ENCODE measurements at regions not wholly inside any gene's neighbourhood (a gene's known extent, or its start where the extent isn't known, plus 50 kb on each side); places are given as distances from the start of the nearest gene placed in this dataset.

DNA sequence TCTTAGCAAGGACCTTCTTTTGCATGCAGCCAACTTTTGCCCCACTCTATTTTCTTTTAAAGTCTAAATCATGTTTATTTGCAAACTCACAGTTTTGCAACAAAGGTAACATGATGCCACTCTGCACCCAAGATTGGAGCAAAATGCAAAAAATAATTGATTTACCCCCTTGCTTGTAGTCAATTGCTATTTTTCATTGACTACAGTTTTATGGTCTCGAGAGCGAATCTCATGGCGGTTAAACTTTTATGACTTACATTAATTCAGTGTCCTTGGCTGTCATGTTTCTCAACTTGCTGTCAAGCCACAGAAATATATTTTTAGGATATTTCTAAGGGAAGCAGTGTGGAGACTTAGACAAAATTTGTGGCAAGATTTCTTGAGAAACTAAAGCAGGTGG, 110.0 kb upstream of the JCAD start:
- Histone ChIP-seq H3K4me3 (replicated peaks in 1 of 3; ENCODE audit: insufficient read depth in 1 of 3, low read depth in 1 of 3, low read length in 3 of 3) (no peak overlapping the region), H3K27me3 (ENCODE audit: control insufficient read depth in 2 of 2, insufficient read depth in 2 of 2, low read length in 2 of 2) (no peaks in the 10 kb centered on the region), H3K9ac (replicated peaks; ENCODE audit: extremely low read depth, insufficient read depth, low read length) (no peak overlapping the region), H3K36me3 (ENCODE audit: control insufficient read depth in 2 of 2, extremely low read depth in 1 of 2, insufficient read depth in 2 of 2, low read length in 2 of 2) (no peaks in the 10 kb centered on the region), H3K79me2 (ENCODE audit: control insufficient read depth, insufficient read depth, low read length) (no peaks in the 10 kb centered on the region), H3K4me2 (ENCODE audit: insufficient read depth, low read length) (no peak overlapping the region), H3K4me1 (ENCODE audit: control insufficient read depth, extremely low read depth, insufficient read depth, low read length) (no peaks in the 10 kb centered on the region), H4K20me1 (replicated peaks; ENCODE audit: control insufficient read depth, extremely low read depth, insufficient read depth, low read length) (no peaks in the 10 kb centered on the region), H3K9me3 (replicated peaks; ENCODE audit: control insufficient read depth, insufficient read depth, low read length) (no peaks in the 10 kb centered on the region), H3K9me1 (replicated peaks; ENCODE audit: control insufficient read depth, extremely low read depth, insufficient read depth, low read length) (no peaks in the 10 kb centered on the region), H2AFZ (ENCODE audit: low read depth, low read length) (no peak overlapping the region), H3K27ac (ENCODE audit: insufficient read depth, low read depth, low read length) (no peak overlapping the region)
- DNase-seq (ENCODE audit: low read depth, low spot score) (no peak), FAIRE-seq (no peak)
- BruUV-seq (replicated peaks), result no TSS peak
- ChIA-PET CTCF (no interaction called here), POLR2A (no interaction called here)
- dilution Hi-C loops (cut with MboI; ENCODE audit: extremely low pct_ligation_motif_present, low sequenced_read_pairs) (no loop called here), intact Hi-C loops (cut with micrococcal nuclease) (no loop called here)
- TF ChIP-seq MYC (IDR thresholded peaks at IDR 0.05; ENCODE audit: low read depth, low read length), result no peak
- TF ChIP-seq CTCF (IDR thresholded peaks at IDR 0.05; ENCODE audit: extremely low read depth in 1 of 2, insufficient read depth in 1 of 2, low read depth in 1 of 2, low read length in 2 of 2), result no peak
- TF ChIP-seq FOS (IDR thresholded peaks at IDR 0.05; ENCODE audit: borderline replicate concordance, insufficient read depth, low read length), result no peak

GRCh38 chr10:30166929-30167328, 107.5 kb upstream of the JCAD start:
- Histone ChIP-seq H2AFZ (ENCODE audit: low read depth, low read length) (no peak overlapping the region), H3K27me3 (ENCODE audit: control insufficient read depth in 2 of 2, insufficient read depth in 2 of 2, low read length in 2 of 2) (no peaks in the 10 kb centered on the region), H3K4me2 (ENCODE audit: insufficient read depth, low read length) (no peak overlapping the region), H3K9me1 (replicated peaks; ENCODE audit: control insufficient read depth, extremely low read depth, insufficient read depth, low read length) (no peaks in the 10 kb centered on the region), H4K20me1 (replicated peaks; ENCODE audit: control insufficient read depth, extremely low read depth, insufficient read depth, low read length) (no peaks in the 10 kb centered on the region), H3K9ac (replicated peaks; ENCODE audit: extremely low read depth, insufficient read depth, low read length) (no peak overlapping the region), H3K4me3 (replicated peaks in 1 of 3; ENCODE audit: insufficient read depth in 1 of 3, low read depth in 1 of 3, low read length in 3 of 3) (no peak overlapping the region), H3K27ac (ENCODE audit: insufficient read depth, low read depth, low read length) (no peak overlapping the region), H3K36me3 (ENCODE audit: control insufficient read depth in 2 of 2, extremely low read depth in 1 of 2, insufficient read depth in 2 of 2, low read length in 2 of 2) (no peaks in the 10 kb centered on the region), H3K4me1 (ENCODE audit: control insufficient read depth, extremely low read depth, insufficient read depth, low read length) (no peaks in the 10 kb centered on the region), H3K79me2 (ENCODE audit: control insufficient read depth, insufficient read depth, low read length) (no peaks in the 10 kb centered on the region), H3K9me3 (replicated peaks; ENCODE audit: control insufficient read depth, insufficient read depth, low read length) (no peaks in the 10 kb centered on the region)
- BruUV-seq (replicated peaks), result no TSS peak
- TF ChIP-seq MYC (IDR thresholded peaks at IDR 0.05; ENCODE audit: low read depth, low read length) (no peak), JUN (IDR thresholded peaks at IDR 0.05; ENCODE audit: borderline replicate concordance, insufficient read depth, insufficient read length, low read depth) (no peak), EZH2 (IDR thresholded peaks at IDR 0.05; ENCODE audit: borderline replicate concordance, low read depth, low read length, severe bottlenecking) (no peak), CTCF (IDR thresholded peaks at IDR 0.05; ENCODE audit: extremely low read depth in 1 of 2, insufficient read depth in 1 of 2, low read depth in 1 of 2, low read length in 2 of 2) (no peak), FOS (IDR thresholded peaks at IDR 0.05; ENCODE audit: borderline replicate concordance, insufficient read depth, low read length) (no peak), POLR2A (IDR thresholded peaks at IDR 0.05; ENCODE audit: low read depth, low read length) (no peak), POLR2AphosphoS5 (IDR thresholded peaks at IDR 0.05; ENCODE audit: insufficient read depth, low read depth, low read length) (no peak), GATA2 (IDR thresholded peaks at IDR 0.05; ENCODE audit: insufficient read depth, insufficient read length, low read depth, low read length) (no peak)
- TF ChIP-seq, protein P1, sequence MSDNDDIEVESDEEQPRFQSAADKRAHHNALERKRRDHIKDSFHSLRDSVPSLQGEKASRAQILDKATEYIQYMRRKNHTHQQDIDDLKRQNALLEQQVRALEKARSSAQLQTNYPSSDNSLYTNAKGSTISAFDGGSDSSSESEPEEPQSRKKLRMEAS (IDR thresholded peaks at IDR 0.05; ENCODE audit: insufficient read depth, insufficient read length), result no peak
- FAIRE-seq (no peak), DNase-seq (ENCODE audit: low read depth, low spot score) (no peak)
- intact Hi-C loops (cut with micrococcal nuclease), result no loop called here
- ChIA-PET POLR2A (no interaction called here), CTCF (interaction anchor here (1.0 kb wide), 1 partner anchor 16 kb away, joined by 4 read pairs; no protein-coding TSS in a partner anchor)
- dilution Hi-C loops (cut with MboI; ENCODE audit: extremely low pct_ligation_motif_present, low sequenced_read_pairs), result no loop called here

Measured in endothelial cell of umbilical vein (primary cell).